ENCODE measurements at regions not wholly inside any gene's neighbourhood (a gene's known extent, or its start where the extent isn't known, plus 50 kb on each side); places are given as distances from the start of the nearest gene placed in this dataset.
"Not testable (repeated sequence)": the region's sequence is repeated elsewhere in the genome, so short reads cannot be mapped to it uniquely, and the experiment has no call there.

DNA sequence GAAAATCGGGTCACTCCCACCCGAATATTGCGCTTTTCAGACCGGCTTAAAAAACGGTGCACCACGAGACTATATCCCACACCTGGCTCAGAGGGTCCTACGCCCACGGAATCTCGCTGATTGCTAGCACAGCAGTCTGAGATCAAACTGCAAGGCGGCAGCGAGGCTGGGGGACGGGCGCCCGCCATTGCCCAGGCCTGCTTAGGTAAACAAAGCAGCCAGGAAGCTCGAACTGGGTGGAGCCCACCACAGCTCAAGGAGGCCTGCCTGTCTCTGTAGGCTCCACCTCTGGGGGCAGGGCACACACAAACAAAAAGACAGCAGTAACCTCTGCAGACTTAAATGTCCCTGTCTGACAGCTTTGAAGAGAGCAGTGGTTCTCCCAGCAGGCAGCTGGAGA, 611.9 kb upstream of the INTU start:
- TF ChIP-seq, protein P1, sequence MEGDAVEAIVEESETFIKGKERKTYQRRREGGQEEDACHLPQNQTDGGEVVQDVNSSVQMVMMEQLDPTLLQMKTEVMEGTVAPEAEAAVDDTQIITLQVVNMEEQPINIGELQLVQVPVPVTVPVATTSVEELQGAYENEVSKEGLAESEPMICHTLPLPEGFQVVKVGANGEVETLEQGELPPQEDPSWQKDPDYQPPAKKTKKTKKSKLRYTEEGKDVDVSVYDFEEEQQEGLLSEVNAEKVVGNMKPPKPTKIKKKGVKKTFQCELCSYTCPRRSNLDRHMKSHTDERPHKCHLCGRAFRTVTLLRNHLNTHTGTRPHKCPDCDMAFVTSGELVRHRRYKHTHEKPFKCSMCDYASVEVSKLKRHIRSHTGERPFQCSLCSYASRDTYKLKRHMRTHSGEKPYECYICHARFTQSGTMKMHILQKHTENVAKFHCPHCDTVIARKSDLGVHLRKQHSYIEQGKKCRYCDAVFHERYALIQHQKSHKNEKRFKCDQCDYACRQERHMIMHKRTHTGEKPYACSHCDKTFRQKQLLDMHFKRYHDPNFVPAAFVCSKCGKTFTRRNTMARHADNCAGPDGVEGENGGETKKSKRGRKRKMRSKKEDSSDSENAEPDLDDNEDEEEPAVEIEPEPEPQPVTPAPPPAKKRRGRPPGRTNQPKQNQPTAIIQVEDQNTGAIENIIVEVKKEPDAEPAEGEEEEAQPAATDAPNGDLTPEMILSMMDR (IDR thresholded peaks at IDR 0.05; ENCODE audit: insufficient read depth, low read depth, low read length), result not testable (repeated sequence)
- not testable (repeated sequence) for TF ChIP-seq EZH2 (IDR thresholded peaks at IDR 0.05; ENCODE audit: insufficient read depth, low read length)
